Hepatocyte (in vitro differentiated cells): ENCODE measurements at regions not wholly inside any gene's neighbourhood (a gene's known extent, or its start where the extent isn't known, plus 50 kb on each side); places are given as distances from the start of the nearest gene placed in this dataset.

Source experiments
- DNase-seq: peaks from one replicate; pipeline ENCODE4 v3.0.0-alpha.2; 2016; ENCODE audit warnings: low spot score
- H2AFZ ChIP-seq: fragments of 200-600 bp; sonication (generic); 2 replicates; pipeline ENCODE4 v1.6.0; 2016; ENCODE audit warnings: antibody characterized with exemption, mild to moderate bottlenecking
- H3K27ac ChIP-seq: fragments of 200-600 bp; sonication (generic); 2 replicates; pipeline ENCODE4 v1.5.1; 2016; ENCODE audit warnings: mild to moderate bottlenecking
- H3K27me3 ChIP-seq: fragments of 200-600 bp; sonication (generic); 2 replicates; pipeline ENCODE4 v1.6.1; 2016
- H3K36me3 ChIP-seq: fragments of 200-600 bp; sonication (generic); replicated peaks from 2 replicates; pipeline ENCODE4 v1.5.1; 2016; ENCODE audit warnings: low read depth; ENCODE audit not compliant: insufficient read depth
- H3K4me1 ChIP-seq: fragments of 200-600 bp; sonication (generic); 2 replicates; pipeline ENCODE4 v1.5.1; 2016; ENCODE audit warnings: mild to moderate bottlenecking, moderate library complexity; ENCODE audit not compliant: insufficient read depth
- H3K4me2 ChIP-seq: fragments of 200-600 bp; sonication (generic); 2 replicates; pipeline ENCODE4 v1.6.0; 2016
- H3K4me3 ChIP-seq: fragments of 200-600 bp; sonication (generic); 2 replicates; pipeline ENCODE4 v1.5.1; 2016; ENCODE audit warnings: mild to moderate bottlenecking
- H3K79me2 ChIP-seq: fragments of 200-600 bp; sonication (generic); 2 replicates; pipeline ENCODE4 v1.6.0; 2017; ENCODE audit warnings: mild to moderate bottlenecking
- H3K9me2 ChIP-seq: fragments of 200-600 bp; sonication (generic); replicated peaks from 2 replicates; pipeline ENCODE4 v1.6.0; 2017; ENCODE audit warnings: mild to moderate bottlenecking; ENCODE audit not compliant: insufficient read depth
- H3K9me3 ChIP-seq: fragments of 200-600 bp; sonication (generic); 2 replicates; pipeline ENCODE4 v1.5.1; 2016; ENCODE audit warnings: low read depth, mild to moderate bottlenecking
- H4K20me1 ChIP-seq: fragments of 200-600 bp; sonication (generic); 2 replicates; pipeline ENCODE4 v1.6.0; 2016; ENCODE audit warnings: mild to moderate bottlenecking; ENCODE audit not compliant: insufficient read depth, poor library complexity, severe bottlenecking
- CTCF ChIP-seq: fragments of 200-600 bp; sonication (generic); IDR thresholded peaks from 2 replicates; pipeline ENCODE4 v1.5.1; 2016; ENCODE audit warnings: antibody characterized with exemption, mild to moderate bottlenecking; ENCODE audit not compliant: poor library complexity
- EZH2 ChIP-seq: fragments of 200-600 bp; sonication (generic); IDR thresholded peaks from 2 replicates; pipeline ENCODE4 v1.6.1; 2016; ENCODE audit warnings: antibody characterized with exemption, mild to moderate bottlenecking, borderline replicate concordance
- EZH2phosphoT487 ChIP-seq: fragments of 200-600 bp; sonication (generic); IDR thresholded peaks from one replicate; pipeline ENCODE4 v1.6.1; 2018; ENCODE audit warnings: antibody characterized with exemption, mild to moderate bottlenecking, low read depth, moderate library complexity; ENCODE audit not compliant: unreplicated experiment, severe bottlenecking
- WGBS: methylation state at CpG from one replicate; pipeline ENCODE4 v1.1.6; 2016; ENCODE audit warnings: low lambda C conversion rate; ENCODE audit errors: missing lambda C conversion rate; 5-methylcytosine and 5-hydroxymethylcytosine counted together

- Histone ChIP-seq H3K27ac (no peak overlapping the region), H3K4me2 (no peak overlapping the region), H3K4me1 (no peaks in the 10 kb centered on the region), H4K20me1 (no peaks in the 10 kb centered on the region), H3K79me2 (no peaks in the 10 kb centered on the region), H3K36me3 (no peaks in the 10 kb centered on the region), H3K27me3 (no peaks in the 10 kb centered on the region), H3K4me3 (no peak overlapping the region), H3K9me2 (no peaks in the 10 kb centered on the region), H3K9me3 (no peaks in the 10 kb centered on the region), H2AFZ (no peak overlapping the region)
- WGBS: 92% methylated on average over 1 of the region's 1 CpG
- TF ChIP-seq CTCF: no peak
- TF ChIP-seq EZH2phosphoT487: no peak
- TF ChIP-seq EZH2: no peak
- no peak for DNase-seq
These were observed 319.8 kb downstream of the FRK start for GRCh38 chr6:115740907-115741306.

GRCh38 chr6:115735610-115736009 is 325.1 kb downstream of the FRK start:
- H3K79me2 ChIP-seq: no peaks in the 10 kb centered on the region
- H3K9me2 ChIP-seq: no peaks in the 10 kb centered on the region
- H2AFZ ChIP-seq: no peak overlapping the region
- TF ChIP-seq EZH2 (no peak), CTCF (no peak), EZH2phosphoT487 (no peak)
- no peak overlapping the region for H3K27ac ChIP-seq
- 92% methylated on average over 5 of the region's 5 CpGs for WGBS
- H3K4me3 ChIP-seq: no peak overlapping the region
- H3K36me3 ChIP-seq: no peaks in the 10 kb centered on the region
- H3K9me3 ChIP-seq: no peaks in the 10 kb centered on the region
- no peaks in the 10 kb centered on the region for H4K20me1 ChIP-seq
- DNase-seq: no peak
- H3K4me1 ChIP-seq: no peaks in the 10 kb centered on the region
- no peak overlapping the region for H3K4me2 ChIP-seq
- no peaks in the 10 kb centered on the region for H3K27me3 ChIP-seq

GRCh38 chr6:115733426-115733825 is 327.3 kb downstream of the FRK start:
- DNase-seq: no peak
- Histone ChIP-seq H3K4me2 (no peak overlapping the region), H3K4me1 (no peaks in the 10 kb centered on the region), H3K27me3 (no peaks in the 10 kb centered on the region), H3K79me2 (no peaks in the 10 kb centered on the region), H3K4me3 (no peak overlapping the region), H2AFZ (no peak overlapping the region), H3K36me3 (no peaks in the 10 kb centered on the region), H3K9me3 (no peaks in the 10 kb centered on the region), H3K27ac (no peak overlapping the region), H4K20me1 (no peaks in the 10 kb centered on the region), H3K9me2 (no peaks in the 10 kb centered on the region)
- TF ChIP-seq EZH2 (no peak), EZH2phosphoT487 (no peak), CTCF (no peak)

- no peaks in the 10 kb centered on the region for H3K27me3 ChIP-seq
- H3K4me3 ChIP-seq: no peak overlapping the region
- TF ChIP-seq EZH2phosphoT487 (no peak), EZH2 (no peak)
- no peaks in the 10 kb centered on the region for H3K36me3 ChIP-seq
- no peaks in the 10 kb centered on the region for H3K9me2 ChIP-seq
- no peak overlapping the region for H3K27ac ChIP-seq
- DNase-seq: no peak
- H3K9me3 ChIP-seq: no peaks in the 10 kb centered on the region
- no peaks in the 10 kb centered on the region for H3K79me2 ChIP-seq
- no peaks in the 10 kb centered on the region for H3K4me1 ChIP-seq
- no peak overlapping the region for H3K4me2 ChIP-seq
- no peak overlapping the region for H2AFZ ChIP-seq
- H4K20me1 ChIP-seq: no peaks in the 10 kb centered on the region
- WGBS: 77% methylated on average over 5 of the region's 5 CpGs
These were observed 331.7 kb downstream of the FRK start for GRCh38 chr6:115729036-115729435.
